GM12878 (cell line): ENCODE measurements at regions not wholly inside any gene's neighbourhood (a gene's known extent, or its start where the extent isn't known, plus 50 kb on each side); places are given as distances from the start of the nearest gene placed in this dataset.

Experiments used
- ATAC-seq: fragments of 200-7000 bp; cut with Tn5 transposase; 3 replicates; pipeline ENCODE4 v1.9.1; 2020; ENCODE audit warnings: mild to moderate bottlenecking, moderate library complexity
- BruUV-seq: library from RNA; stranded (reverse); fragments of 400-500 nt; replicated peaks from 2 replicates; lab custom pipeline; 2021; lab: Mats Ljungman, UMichigan
- CTCF ChIA-PET: fragments of 300-600 bp; sonication (Branson Sonifier 250); formaldehyde crosslinking; extraction: SDS; loops from one replicate; lab custom pipeline; 2021; ENCODE audit warnings: inconsistent platforms; lab: Yijun Ruan, JAX
- POLR2A ChIA-PET: fragments of 350-600 bp; formaldehyde crosslinking; extraction: SDS; loops from one replicate; lab custom pipeline; 2021; ENCODE audit warnings: inconsistent platforms; lab: Charles Lee
- RAD21 ChIA-PET: fragments of 300-600 bp; sonication (Branson Sonifier 250); formaldehyde crosslinking; loops from one replicate; lab custom pipeline; 2023; ENCODE audit warnings: antibody characterized with exemption; ENCODE audit not compliant: unreplicated experiment; lab: Charles Lee
- SMC1A ChIA-PET: fragments of 300-600 bp; sonication (Branson Sonifier 250); formaldehyde crosslinking; loops from one replicate; lab custom pipeline; 2023; ENCODE audit not compliant: unreplicated experiment, uncharacterized antibody; lab: Charles Lee
- DNase-seq: peaks from one replicate; pipeline ENCODE4 v3.0.0-alpha.2; 2011; ENCODE audit warnings: low read depth, low spot score
- FAIRE-seq: peaks from 3 replicates; lab custom pipeline; 2011; peaks lifted over from hg19 to GRCh38; lab: Jason Lieb, UNC
- H2AFZ ChIP-seq: 2 replicates; pipeline ENCODE4 v1.6.0; 2011; ENCODE audit warnings: low read depth, low read length, control low read depth; ENCODE audit not compliant: control insufficient read depth
- H3K27ac ChIP-seq: 2 replicates; pipeline ENCODE4 v1.5.1; 2011; ENCODE audit warnings: control low read depth; ENCODE audit not compliant: control insufficient read depth, insufficient read depth
- H3K27me3 ChIP-seq, 2 experiments: replicated peaks in 1 of 2; 2 replicates each; pipeline versions ENCODE4 v1.6.0 to v1.6.1; 2011; ENCODE audit warnings: low read length in 1 of 2; ENCODE audit not compliant: control insufficient read depth in 2 of 2, insufficient read depth in 2 of 2
- H3K36me3 ChIP-seq, 2 experiments: 2 replicates each; pipeline ENCODE4 v1.5.1; 2011; ENCODE audit warnings: low read length in 1 of 2; ENCODE audit not compliant: control insufficient read depth in 2 of 2, insufficient read depth in 2 of 2
- H3K4me1 ChIP-seq: 2 replicates; pipeline ENCODE4 v1.6.1; 2011; ENCODE audit warnings: mild to moderate bottlenecking, low read length, moderate library complexity, mixed read lengths; ENCODE audit not compliant: control insufficient read depth, insufficient read depth
- H3K4me2 ChIP-seq: 2 replicates; pipeline ENCODE4 v1.6.0; 2011; ENCODE audit warnings: control low read depth; ENCODE audit not compliant: control insufficient read depth, insufficient read depth
- H3K4me3 ChIP-seq: fragments of 200-600 bp; sonication (generic); 2 replicates; pipeline ENCODE4 v1.5.1; 2016
- H3K79me2 ChIP-seq: 2 replicates; pipeline ENCODE4 v1.6.0; 2011; ENCODE audit warnings: low read length; ENCODE audit not compliant: control insufficient read depth, insufficient read depth
- H3K9ac ChIP-seq: 2 replicates; pipeline ENCODE4 v1.8.0; 2011; ENCODE audit warnings: low read length, control low read depth, mixed read lengths; ENCODE audit not compliant: control insufficient read depth, insufficient read depth
- H3K9me3 ChIP-seq: replicated peaks from 3 replicates; pipeline ENCODE4 v1.5.1; 2011; ENCODE audit warnings: mild to moderate bottlenecking, low read length; ENCODE audit not compliant: control insufficient read depth, insufficient read depth
- H4K20me1 ChIP-seq: 2 replicates; pipeline ENCODE4 v1.6.0; 2011; ENCODE audit not compliant: control insufficient read depth, insufficient read depth
- ATF3 ChIP-seq: IDR thresholded peaks from 2 replicates; pipeline ENCODE4 v1.6.1; 2011; ENCODE audit warnings: low read depth, mild to moderate bottlenecking, low read length, moderate library complexity, borderline replicate concordance; ENCODE audit errors: extremely low read depth
- CBFB ChIP-seq: IDR thresholded peaks from 2 replicates; pipeline ENCODE4 v1.6.1; 2016; ENCODE audit warnings: antibody characterized with exemption, low read depth
- CUX1 ChIP-seq: IDR thresholded peaks from 2 replicates; pipeline ENCODE4 v1.6.1; 2012; ENCODE audit warnings: improper control_type of control experiment, low read depth, low read length; ENCODE audit not compliant: insufficient replicate concordance
- IKZF1 ChIP-seq: fragments of 450-650 bp; conservative IDR thresholded peaks from 2 replicates; pipeline ENCODE4 v1.6.1; 2017; ENCODE audit warnings: antibody characterized with exemption, mild to moderate bottlenecking
- JUND ChIP-seq: IDR thresholded peaks from 2 replicates; pipeline ENCODE4 v1.6.1; 2012; ENCODE audit warnings: low read depth, mild to moderate bottlenecking, low read length, improper control_type of control experiment, moderate library complexity
- MLLT1 ChIP-seq: fragments of 450-650 bp; IDR thresholded peaks from 2 replicates; pipeline ENCODE4 v1.6.1; 2016; ENCODE audit warnings: mild to moderate bottlenecking
- MTA3 ChIP-seq: IDR thresholded peaks from 2 replicates; pipeline ENCODE4 v1.6.1; 2012; ENCODE audit warnings: low read length, inconsistent platforms, borderline replicate concordance
- POLR2A ChIP-seq: IDR thresholded peaks from 2 replicates; pipeline ENCODE4 v1.6.1; 2011; ENCODE audit warnings: low read depth, mild to moderate bottlenecking, low read length
- PRDM15 ChIP-seq: fragments of 450-650 bp; formaldehyde crosslinking; IDR thresholded peaks from 2 replicates; pipeline ENCODE4 v1.4.0; 2020; ENCODE audit warnings: mild to moderate bottlenecking, moderate library complexity
- SMC3 ChIP-seq: IDR thresholded peaks from 2 replicates; pipeline ENCODE4 v1.6.1; 2011; ENCODE audit warnings: low read length, improper control_type of control experiment, borderline replicate concordance
- YBX1 ChIP-seq: fragments of 450-650 bp; IDR thresholded peaks from 2 replicates; pipeline ENCODE4 v1.6.1; 2016; ENCODE audit warnings: antibody characterized with exemption
- ZNF384 ChIP-seq: IDR thresholded peaks from 2 replicates; pipeline ENCODE4 v1.6.1; 2012; ENCODE audit warnings: low read depth, mild to moderate bottlenecking, low read length, improper control_type of control experiment, borderline replicate concordance
- WGBS: methylation state at CpG from one replicate; pipeline ENCODE4 v1.1.6; 2016; ENCODE audit warnings: low lambda C conversion rate; ENCODE audit not compliant: insufficient replicate concordance, insufficient coverage; ENCODE audit errors: missing lambda C conversion rate; 5-methylcytosine and 5-hydroxymethylcytosine counted together
- in situ Hi-C: fragments of 300-500 bp; cut with MboI; formaldehyde crosslinking; loops from 9 replicates; pipeline ENCODE4 v1.14.3; 2018; ENCODE audit warnings: mixed read lengths
- intact Hi-C: fragments of 100-400 bp; cut with micrococcal nuclease; formaldehyde crosslinking; loops from one replicate; pipeline ENCODE4 v1.14.2; 2022; ENCODE audit not compliant: unreplicated experiment

- Histone ChIP-seq H3K27me3 (no peaks in the 10 kb centered on the region), H4K20me1 (no peaks in the 10 kb centered on the region), H3K4me3 (no peak overlapping the region), H3K36me3 (no peaks in the 10 kb centered on the region), H3K27ac (no peak overlapping the region), H3K4me1 (no peaks in the 10 kb centered on the region), H3K9ac (no peak overlapping the region), H3K79me2 (no peaks in the 10 kb centered on the region), H3K9me3 (no peaks in the 10 kb centered on the region), H3K4me2 (no peak overlapping the region), H2AFZ (no peak overlapping the region)
- ChIA-PET RAD21 (no interaction called here), SMC1A (interaction anchor here (1.1 to 1.4 kb wide), 2 partner anchors 88 to 265 kb away, joined by 3 read pairs; no protein-coding TSS in a partner anchor), POLR2A (no interaction called here), CTCF (interaction anchor here (0.7 to 1.2 kb wide), 2 partner anchors 29 to 405 kb away, joined by 3 read pairs; no protein-coding TSS in a partner anchor)
- intact Hi-C loops (no loop called here), in situ Hi-C loops (no loop called here)
- 62% methylated on average over 2 of the region's 2 CpGs for WGBS
- no peak for FAIRE-seq
- no TSS peak for BruUV-seq
- no peak for DNase-seq
- no peak for TF ChIP-seq CUX1
- TF ChIP-seq ATF3, result no peak
- no peak for TF ChIP-seq YBX1
- TF ChIP-seq MTA3, result no peak
- TF ChIP-seq POLR2A, result no peak
- TF ChIP-seq SMC3, result no peak
- TF ChIP-seq CBFB, result no peak
- TF ChIP-seq PRDM15, result no peak
- TF ChIP-seq JUND, result no peak
- TF ChIP-seq IKZF1, result no peak
- TF ChIP-seq ZNF384, result no peak
- TF ChIP-seq MLLT1, result no peak
- no peak for ATAC-seq
These were observed 363.4 kb upstream of the PDE3A start for GRCh38 chr12:20004952-20005351.
